Cerebellar cortex (tissue), 1 donor: ENCODE measurements at regions not wholly inside any gene's neighbourhood (a gene's known extent, or its start where the extent isn't known, plus 50 kb on each side); places are given as distances from the start of the nearest gene placed in this dataset.
"Not testable (repeated sequence)": the region's sequence is repeated elsewhere in the genome, so short reads cannot be mapped to it uniquely, and the experiment has no call there.

Experiments used
- DNase-seq: peaks from one replicate; pipeline ENCODE4 v3.0.0-alpha.2; 2015; ENCODE audit warnings: low spot score

GRCh38 chr9:129545876-129546275 is 75.0 kb downstream of the C9orf50 start:
- DNase-seq = not testable (repeated sequence)

- DNase-seq = no peak
Measured at GRCh38 chr9:129544761-129545160, 76.1 kb downstream of the C9orf50 start.

GRCh38 chr9:129542741-129543140 is 78.2 kb downstream of the C9orf50 start:
- DNase-seq = no peak

- no peak for DNase-seq
Measured at GRCh38 chr9:129541270-129541669, 79.6 kb downstream of the C9orf50 start.

GRCh38 chr9:129539446-129539845 is 81.5 kb downstream of the C9orf50 start:
- no peak for DNase-seq

- DNase-seq = not testable (repeated sequence)
Measured at GRCh38 chr9:129531860-129532402, 89.0 kb downstream of the C9orf50 start.

- not testable (repeated sequence) for DNase-seq
Measured at GRCh38 chr9:129527955-129528354, 92.9 kb downstream of the C9orf50 start.

- DNase-seq = no peak
Measured at GRCh38 chr9:129525656-129526196, 95.2 kb downstream of the C9orf50 start.

GRCh38 chr9:129524582-129525270 is 96.2 kb downstream of the C9orf50 start:
- DNase-seq = no peak

- no peak for DNase-seq
Measured at GRCh38 chr9:129523943-129524581, 96.8 kb downstream of the C9orf50 start.

GRCh38 chr9:129522351-129522750 is 98.5 kb downstream of the C9orf50 start:
- no peak for DNase-seq

- no peak for DNase-seq
Measured at GRCh38 chr9:129520082-129520481, 100.8 kb downstream of the C9orf50 start.

GRCh38 chr9:129518074-129518473 is 102.8 kb downstream of the C9orf50 start:
- no peak for DNase-seq

GRCh38 chr9:129517006-129517405 is 103.9 kb downstream of the C9orf50 start:
- no peak for DNase-seq

GRCh38 chr9:129514891-129515290 is 106.0 kb downstream of the C9orf50 start:
- DNase-seq = no peak

GRCh38 chr9:129514497-129514867 is 106.4 kb downstream of the C9orf50 start:
- no peak for DNase-seq

- no peak for DNase-seq
Measured at GRCh38 chr9:129513856-129514496, 106.9 kb downstream of the C9orf50 start.

GRCh38 chr9:129513282-129513681 is 107.6 kb downstream of the C9orf50 start:
- no peak for DNase-seq

GRCh38 chr9:129511285-129511900 is 109.5 kb downstream of the C9orf50 start:
- no peak for DNase-seq

GRCh38 chr9:129509533-129509928 is 111.4 kb downstream of the C9orf50 start:
- no peak for DNase-seq

- DNase-seq = no peak
Measured at GRCh38 chr9:129507805-129508204, 113.1 kb downstream of the C9orf50 start.

- no peak for DNase-seq
Measured at GRCh38 chr9:129506892-129507291, 114.0 kb downstream of the C9orf50 start.
